AG04450 (cell line): ENCODE measurements at regions not wholly inside any gene's neighbourhood (a gene's known extent, or its start where the extent isn't known, plus 50 kb on each side); places are given as distances from the start of the nearest gene placed in this dataset.
A peak's percentile ranks its signal among the peaks of the same experiment; 100 is the strongest.

Source experiments
- CTCF ChIA-PET: fragments of 300-600, 350-600 bp; formaldehyde crosslinking; extraction: SDS; loops from one replicate; lab custom pipeline; 2022; ENCODE audit warnings: antibody characterized with exemption, inconsistent platforms; lab: Charles Lee
- POLR2A ChIA-PET: fragments of 350-600 bp; formaldehyde crosslinking; extraction: SDS; loops from one replicate; lab custom pipeline; 2021; ENCODE audit warnings: antibody characterized with exemption, inconsistent platforms; lab: Yijun Ruan, JAX
- DNase-seq: peaks from one replicate; pipeline ENCODE4 v3.0.0-alpha.2; 2011; ENCODE audit warnings: low read depth, low spot score
- H3K27ac ChIP-seq: one replicate; pipeline ENCODE4 v1.5.1; 2012; ENCODE audit warnings: low read depth, low read length, control low read depth
- H3K27me3 ChIP-seq: one replicate; pipeline ENCODE4 v1.6.0; 2012; ENCODE audit warnings: low read length; ENCODE audit not compliant: control insufficient read depth, insufficient read depth
- H3K4me3 ChIP-seq: 2 replicates; pipeline ENCODE4 v1.5.1; 2011; ENCODE audit warnings: mild to moderate bottlenecking, low read depth, low read length, control low read depth
- H3K9me3 ChIP-seq: 2 replicates; pipeline ENCODE4 v1.5.1; 2012; ENCODE audit warnings: low read length; ENCODE audit not compliant: control insufficient read depth, insufficient read depth
- CTCF ChIP-seq: IDR thresholded peaks from 2 replicates; pipeline ENCODE4 v1.5.1; 2011; ENCODE audit warnings: low read depth, low read length, control low read depth, inconsistent platforms

- Histone ChIP-seq H3K27me3 (no peaks in the 10 kb centered on the region), H3K4me3 (no peak overlapping the region), H3K9me3 (peaks cover 29% of the 10 kb centered on the region), H3K27ac (no peak overlapping the region)
- DNase-seq: no peak
- POLR2A ChIA-PET: no interaction called here
- TF ChIP-seq CTCF: peak; percentile 16; the same call in 1 of the 2 replicates
- CTCF ChIA-PET: no interaction called here
Measured at GRCh38 chr7:153381275-153382040, 621.9 kb downstream of the ACTR3B start.

- H3K27me3 ChIP-seq: no peaks in the 10 kb centered on the region
- no peak for DNase-seq
- H3K9me3 ChIP-seq: peaks cover 23% of the 10 kb centered on the region
- TF ChIP-seq CTCF: no peak
- no peak overlapping the region for H3K27ac ChIP-seq
- H3K4me3 ChIP-seq: no peak overlapping the region
- ChIA-PET CTCF (no interaction called here), POLR2A (no interaction called here)
Measured at GRCh38 chr7:153382641-153383101, 623.1 kb downstream of the ACTR3B start.

- H3K27me3 ChIP-seq: no peaks in the 10 kb centered on the region
- ChIA-PET CTCF (no interaction called here), POLR2A (no interaction called here)
- DNase-seq: no peak
- peaks cover 20% of the 10 kb centered on the region for H3K9me3 ChIP-seq
- H3K4me3 ChIP-seq: no peak overlapping the region
- no peak for TF ChIP-seq CTCF
- no peak overlapping the region for H3K27ac ChIP-seq
Measured at GRCh38 chr7:153383781-153384180, 624.2 kb downstream of the ACTR3B start.

GRCh38 chr7:153385502-153385901 is 626.0 kb downstream of the ACTR3B start:
- DNase-seq: no peak
- Histone ChIP-seq H3K27ac (no peak overlapping the region), H3K9me3 (peaks cover 22% of the 10 kb centered on the region), H3K27me3 (no peaks in the 10 kb centered on the region), H3K4me3 (no peak overlapping the region)
- ChIA-PET POLR2A (no interaction called here), CTCF (no interaction called here)
- TF ChIP-seq CTCF: no peak

GRCh38 chr7:153386556-153386955 is 627.0 kb downstream of the ACTR3B start:
- Histone ChIP-seq H3K4me3 (no peak overlapping the region), H3K9me3 (peaks cover 22% of the 10 kb centered on the region), H3K27me3 (no peaks in the 10 kb centered on the region), H3K27ac (no peak overlapping the region)
- ChIA-PET CTCF (no interaction called here), POLR2A (no interaction called here)
- TF ChIP-seq CTCF: no peak
- DNase-seq: no peak
